GM12892 (cell line): ENCODE measurements at regions not wholly inside any gene's neighbourhood (a gene's known extent, or its start where the extent isn't known, plus 50 kb on each side); places are given as distances from the start of the nearest gene placed in this dataset.

Experiments
- POLR2A ChIP-seq: IDR thresholded peaks from 2 replicates; pipeline ENCODE4 v1.6.1; 2011; ENCODE audit warnings: low read depth, low read length, control low read depth
- POLR2AphosphoS5 ChIP-seq: IDR thresholded peaks from 2 replicates; pipeline ENCODE4 v1.6.1; 2011; ENCODE audit warnings: low read depth, low read length, control low read depth
- TAF1 ChIP-seq: IDR thresholded peaks from 2 replicates; pipeline ENCODE4 v1.6.1; 2011; ENCODE audit warnings: low read depth, mild to moderate bottlenecking, control low read depth, low read length, borderline replicate concordance

- TF ChIP-seq POLR2A (no peak), TAF1 (no peak), POLR2AphosphoS5 (no peak)
Observed at GRCh38 chr5:74978345-74978744, 74.0 kb downstream of the GCNT4 start.
